ENCODE measurements at regions not wholly inside any gene's neighbourhood (a gene's known extent, or its start where the extent isn't known, plus 50 kb on each side); places are given as distances from the start of the nearest gene placed in this dataset.
A peak's percentile ranks its signal among the peaks of the same experiment; 100 is the strongest.
"Not testable (repeated sequence)": the region's sequence is repeated elsewhere in the genome, so short reads cannot be mapped to it uniquely, and the experiment has no call there.

DNA sequence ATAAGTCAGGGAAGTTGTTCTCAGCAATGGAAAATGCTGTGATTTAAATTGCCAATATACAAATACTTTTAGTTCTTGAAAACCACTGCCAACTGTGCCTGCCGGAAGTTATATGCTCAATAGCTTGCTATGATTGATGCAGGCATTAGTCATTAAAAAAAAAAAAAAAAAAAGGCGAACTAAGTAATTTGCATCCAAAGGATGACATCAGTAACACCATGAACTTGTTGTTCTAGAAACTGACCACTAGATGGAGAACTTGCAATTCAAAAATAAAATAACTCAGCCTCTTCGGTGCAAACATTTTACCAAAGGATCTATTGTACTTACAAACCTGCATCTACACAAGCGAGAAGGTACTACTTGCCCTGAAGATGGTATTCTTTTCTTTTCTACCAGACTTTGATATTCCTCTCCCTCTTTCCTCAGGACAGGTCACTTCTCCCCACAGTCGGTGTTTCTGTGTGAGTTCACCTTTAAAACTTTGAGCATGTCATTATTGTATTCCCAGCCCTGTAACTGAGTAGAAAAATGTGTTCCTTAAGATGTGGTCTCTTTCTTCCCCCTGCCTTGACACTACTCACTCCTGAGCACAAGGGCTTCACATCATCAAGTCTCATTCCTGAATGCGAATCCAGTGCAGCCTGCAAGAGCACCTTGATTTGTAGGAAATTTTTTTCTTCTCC lies 115.0 kb upstream of the VEPH1 start:
- DNase-seq = peak; percentile 53

DNA sequence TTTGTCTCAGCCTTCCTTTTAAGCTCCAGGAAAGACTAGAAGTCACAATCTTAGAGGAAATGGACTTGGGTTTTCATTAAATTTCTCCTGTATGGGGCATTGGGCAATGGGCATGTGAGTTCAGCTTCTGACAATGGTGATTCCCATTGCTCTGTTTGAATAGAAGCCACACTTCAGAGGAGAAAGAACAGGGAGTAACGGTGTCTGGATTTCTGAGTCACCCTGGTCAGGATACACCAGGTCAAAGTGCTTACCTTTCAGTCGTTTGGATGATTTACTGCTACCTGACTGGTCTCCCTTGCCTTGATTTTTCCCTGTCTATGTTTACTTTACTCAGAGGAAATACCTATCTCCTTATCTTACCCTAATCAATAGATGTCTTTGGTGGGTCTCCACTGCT lies 111.7 kb upstream of the VEPH1 start:
- no peak for DNase-seq

DNA sequence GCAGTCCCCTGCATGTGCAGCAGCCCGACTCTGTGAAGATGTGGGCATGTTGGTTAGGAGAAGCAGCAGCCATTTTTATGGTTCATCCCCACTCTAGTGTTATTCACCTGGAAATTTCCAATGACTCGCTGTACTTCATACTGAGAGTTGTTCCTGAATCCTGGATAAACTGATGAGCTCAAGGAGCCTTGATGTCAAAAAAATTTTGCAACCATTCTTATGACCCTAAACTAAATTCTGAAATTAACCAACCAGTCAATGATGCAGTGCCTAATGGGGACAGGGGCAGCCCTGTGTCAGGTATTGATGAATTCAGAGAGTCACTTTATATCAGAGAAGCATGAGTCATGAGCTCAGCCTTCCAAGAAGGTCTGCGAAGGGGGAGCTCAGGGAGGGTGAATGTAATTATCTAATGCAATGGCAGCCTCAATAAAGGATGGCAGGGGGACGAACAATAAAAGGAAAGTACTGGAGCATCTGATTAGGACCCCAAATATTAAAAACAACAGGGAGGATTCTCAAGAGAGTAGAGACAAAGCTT lies 108.4 kb upstream of the VEPH1 start:
- DNase-seq = no peak

DNA sequence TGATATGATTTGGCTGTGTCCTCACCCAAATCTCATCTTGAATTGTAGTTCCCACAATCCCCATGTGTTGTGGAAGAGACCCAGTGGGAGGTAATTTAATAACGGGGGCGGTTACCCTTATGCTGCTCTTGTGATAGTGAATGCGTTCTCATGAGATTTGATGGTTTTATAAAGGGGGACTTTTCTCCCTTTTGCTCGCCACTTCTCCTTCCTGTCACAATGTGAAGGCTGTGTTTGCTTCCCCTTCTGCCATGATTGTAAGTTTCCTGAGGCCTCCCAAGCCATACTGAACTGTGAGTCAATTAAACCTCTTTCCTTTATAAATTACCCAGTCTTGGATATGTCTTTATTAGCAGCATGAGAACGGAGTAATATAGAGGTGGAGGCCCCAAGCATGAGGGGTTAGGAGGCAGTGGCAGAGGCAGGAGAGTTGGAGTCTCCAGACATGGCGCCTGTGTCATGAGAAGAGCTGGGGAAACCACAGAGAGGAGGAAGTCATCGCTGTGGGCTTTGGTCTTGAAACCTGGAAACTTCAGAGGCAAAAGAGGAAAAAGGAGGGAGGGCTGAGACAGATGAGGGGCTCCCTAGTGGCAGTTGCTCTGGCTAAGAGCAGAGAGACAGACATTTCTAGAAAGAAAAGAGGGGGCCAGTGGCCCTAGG lies 107.8 kb upstream of the VEPH1 start:
- DNase-seq = no peak

DNA sequence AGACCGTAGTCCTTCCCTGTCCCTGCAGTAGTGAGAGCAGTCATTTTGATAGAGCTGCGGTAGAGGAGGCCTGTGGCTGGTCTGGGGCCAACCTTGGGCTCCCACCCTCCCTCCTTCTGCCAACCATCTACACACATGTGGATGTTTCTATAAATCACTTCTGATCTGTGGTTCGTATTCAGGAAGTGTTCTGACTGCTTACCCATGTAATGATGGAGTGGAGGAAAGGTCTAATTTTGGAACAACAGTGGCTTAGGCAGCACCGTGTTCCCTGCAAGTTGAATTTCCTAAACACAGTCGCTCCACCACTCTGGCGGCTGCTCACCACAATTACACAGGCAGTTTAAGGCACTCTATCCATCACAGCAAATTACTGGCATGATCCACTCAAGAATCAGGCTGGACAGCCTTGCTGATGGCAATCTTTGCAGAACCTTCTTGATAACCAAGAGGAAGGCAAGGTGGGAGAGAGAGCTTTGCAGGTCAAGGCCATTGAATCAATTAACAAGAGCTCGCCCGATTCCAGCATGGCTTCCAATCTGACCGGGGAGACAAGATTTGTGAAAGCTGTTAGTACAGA lies 104.7 kb upstream of the VEPH1 start:
- no peak for DNase-seq

DNA sequence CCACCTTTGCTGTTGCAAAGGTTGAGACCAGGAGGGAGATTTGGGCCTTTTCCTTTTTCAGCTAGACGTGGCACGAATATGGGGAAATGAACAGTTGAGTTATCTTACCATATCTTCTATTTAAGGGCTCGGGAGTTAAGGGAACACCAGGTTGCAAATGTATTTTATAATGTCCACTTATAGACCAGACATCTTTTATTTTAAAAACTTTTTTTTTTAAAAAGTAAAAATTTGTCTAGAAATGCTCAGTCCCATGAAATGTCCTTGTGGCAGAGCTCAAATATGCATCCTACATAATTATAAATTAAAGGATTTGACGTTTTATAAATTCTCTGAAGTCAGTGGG lies 103.6 kb upstream of the VEPH1 start:
- no peak for DNase-seq

DNA sequence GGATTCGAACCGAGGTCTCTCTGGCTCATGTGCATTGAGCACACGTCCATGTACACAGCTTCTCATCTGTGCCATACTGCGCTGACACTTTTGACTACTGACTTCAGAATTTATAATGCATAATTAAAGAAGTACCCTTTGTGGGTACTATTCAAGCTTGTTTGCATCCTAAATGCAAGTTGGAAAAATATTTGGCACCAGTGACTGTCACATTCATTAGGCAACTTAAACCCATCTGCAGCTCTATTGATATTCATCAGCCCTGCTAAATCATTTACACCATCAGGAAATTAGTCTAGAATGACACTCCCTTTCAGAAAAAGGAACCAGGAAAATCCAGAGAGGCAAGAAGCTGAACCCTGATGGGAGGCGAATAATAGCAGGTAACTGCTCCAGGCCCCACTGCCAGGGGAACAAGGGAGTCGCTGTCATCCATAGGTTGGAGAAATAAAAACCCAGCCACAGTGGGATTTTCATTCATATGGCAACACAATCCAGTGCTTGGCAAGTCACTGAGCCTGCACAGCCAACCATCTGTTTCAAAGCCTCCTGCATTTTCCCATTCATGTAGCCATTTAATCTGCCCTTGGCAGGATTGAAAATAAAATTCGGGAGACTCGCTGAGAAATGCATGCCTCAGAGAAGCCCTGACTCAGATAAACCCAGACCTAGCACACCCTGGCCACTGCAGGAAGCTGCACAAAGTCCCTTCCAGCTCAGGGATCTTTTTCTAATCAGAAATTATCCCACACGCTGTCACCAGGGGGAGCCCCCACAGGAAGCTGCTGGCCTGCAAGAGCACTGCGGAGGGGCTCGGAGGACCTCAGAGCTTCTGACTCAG lies 103.0 kb upstream of the VEPH1 start:
- DNase-seq = peak; percentile 41

DNA sequence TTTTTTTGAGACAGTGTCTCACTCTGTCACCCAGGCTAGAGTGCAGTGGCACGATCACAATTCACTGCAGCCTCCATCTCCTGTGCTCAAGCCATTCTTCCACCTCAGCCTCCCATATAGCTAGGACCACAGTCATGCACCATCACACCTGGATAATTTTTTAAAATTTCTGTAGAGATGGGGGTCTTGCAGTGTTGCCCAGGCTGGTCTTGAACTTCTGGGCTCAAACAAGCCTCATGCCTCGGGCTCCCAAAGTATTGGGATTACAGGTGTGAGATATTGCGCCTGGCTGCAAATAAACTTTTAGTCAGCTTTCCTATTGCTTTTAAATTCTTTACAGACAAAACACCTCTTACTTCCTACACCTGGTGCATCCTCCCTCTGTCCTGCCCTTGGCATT lies 102.1 kb upstream of the VEPH1 start:
- no peak for DNase-seq

DNA sequence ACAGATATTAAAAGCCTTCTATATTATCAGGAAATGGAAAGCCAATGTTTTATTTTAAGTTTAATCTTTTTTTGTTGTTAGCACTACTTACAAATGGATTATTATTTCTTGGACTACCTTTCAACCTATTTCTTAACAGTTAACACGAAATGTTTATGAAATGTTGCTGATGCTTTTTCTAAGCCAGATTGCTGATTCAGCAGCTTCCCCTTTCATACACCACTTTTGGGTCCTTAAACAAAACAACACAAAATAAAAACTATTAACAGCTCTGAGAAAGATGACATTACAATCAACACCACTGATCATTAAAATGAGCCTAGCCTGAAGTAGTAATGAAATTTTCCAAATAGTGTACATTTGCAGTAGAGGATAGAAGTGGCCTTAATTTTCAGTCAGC lies 99.2 kb upstream of the VEPH1 start:
- DNase-seq = no peak

DNA sequence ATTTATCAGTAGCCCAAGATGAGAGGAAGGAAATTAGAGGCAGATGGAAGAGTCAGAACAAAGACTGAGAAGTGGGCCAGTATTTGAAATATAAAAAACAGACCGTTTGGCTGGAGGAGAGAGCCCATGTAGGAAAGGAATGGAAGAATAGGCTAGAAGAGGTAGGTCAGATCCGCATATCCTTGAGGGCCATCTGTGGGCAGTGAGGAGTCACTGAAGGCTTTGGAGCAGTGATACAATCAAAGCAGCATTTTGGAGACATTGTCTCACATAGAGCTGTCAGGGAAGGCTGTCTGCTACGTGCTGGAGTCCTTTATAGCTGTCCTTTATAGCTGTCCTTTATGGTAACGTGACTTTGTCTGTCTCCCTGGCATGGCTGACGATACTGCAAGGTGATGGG lies 92.0 kb upstream of the VEPH1 start:
- DNase-seq = no peak

DNA sequence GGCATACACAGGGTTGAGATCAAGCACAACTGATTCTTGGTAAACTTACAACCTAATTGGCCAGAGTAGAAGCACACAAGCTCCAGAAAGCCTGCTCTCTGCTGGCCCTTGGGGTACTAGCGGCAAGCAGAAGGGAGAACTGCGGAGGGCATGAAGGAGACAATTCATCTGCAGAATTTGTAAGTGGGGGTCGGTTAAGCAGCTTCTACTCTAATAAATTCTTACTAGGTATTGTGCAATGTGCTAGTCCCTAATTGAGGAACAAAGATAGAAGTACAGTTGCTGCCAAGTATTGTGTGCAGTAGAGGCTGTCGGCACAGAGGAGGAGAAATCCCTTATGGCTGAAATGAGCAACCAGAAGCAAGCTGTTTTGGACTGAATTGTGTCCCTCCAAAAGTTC lies 91.2 kb upstream of the VEPH1 start:
- no peak for DNase-seq

DNA sequence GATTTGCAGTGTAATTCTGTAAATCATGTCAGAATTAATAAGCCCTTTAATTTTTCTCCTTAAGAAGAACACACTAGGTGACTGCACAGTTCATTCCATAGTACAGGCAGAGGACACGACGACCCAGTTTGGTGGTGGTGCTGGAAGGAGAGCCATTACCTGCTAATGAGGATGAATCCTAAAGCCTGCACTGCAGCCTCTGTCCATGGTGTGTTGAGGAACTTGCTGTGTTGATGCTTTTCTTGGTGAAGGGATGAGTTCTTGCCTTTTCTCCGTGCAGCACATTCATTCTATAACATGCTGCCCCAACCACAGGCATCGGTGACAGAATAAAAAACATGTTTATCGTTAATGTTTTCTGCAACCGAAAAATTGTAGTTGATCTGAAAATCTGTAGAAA lies 89.6 kb upstream of the VEPH1 start:
- DNase-seq = no peak

DNA sequence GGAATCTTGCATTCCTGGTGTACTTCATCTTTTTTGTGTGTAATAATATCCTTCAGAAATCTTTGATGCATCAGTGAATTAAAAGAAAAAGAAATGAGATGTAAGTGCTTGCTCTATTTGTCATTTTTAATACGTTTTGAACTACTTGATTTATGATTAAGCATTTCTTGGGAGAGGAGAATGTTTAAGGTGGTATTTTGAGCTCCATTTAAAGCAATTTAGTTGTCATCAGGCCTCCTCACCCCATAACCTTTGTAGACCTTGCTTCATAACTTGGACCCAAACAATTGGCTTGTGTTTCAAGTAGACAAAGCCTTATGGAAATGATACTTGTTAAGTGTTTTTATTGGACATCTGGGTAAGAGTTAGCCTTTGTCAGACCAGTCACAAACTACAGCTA lies 87.1 kb upstream of the VEPH1 start:
- DNase-seq = no peak

DNA sequence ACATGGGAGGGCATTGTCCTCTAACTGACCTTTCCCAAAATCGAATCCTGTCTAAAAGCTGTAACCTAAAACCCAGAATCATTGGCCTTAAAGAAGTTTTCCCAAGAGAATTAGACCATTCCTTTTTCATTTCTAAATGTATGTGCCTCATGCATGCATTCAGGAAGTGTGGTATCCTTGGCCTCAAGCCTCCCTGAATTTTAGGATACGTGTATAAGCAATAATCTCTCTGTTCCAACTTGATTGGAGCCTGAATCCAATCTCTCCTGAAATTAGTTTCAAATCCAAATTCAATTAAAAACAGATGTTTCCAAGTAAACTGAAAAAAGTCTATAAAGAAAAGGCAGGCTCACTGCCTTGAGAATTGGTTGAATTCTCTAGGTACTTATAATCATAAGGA lies 86.0 kb upstream of the VEPH1 start:
- DNase-seq = no peak

DNA sequence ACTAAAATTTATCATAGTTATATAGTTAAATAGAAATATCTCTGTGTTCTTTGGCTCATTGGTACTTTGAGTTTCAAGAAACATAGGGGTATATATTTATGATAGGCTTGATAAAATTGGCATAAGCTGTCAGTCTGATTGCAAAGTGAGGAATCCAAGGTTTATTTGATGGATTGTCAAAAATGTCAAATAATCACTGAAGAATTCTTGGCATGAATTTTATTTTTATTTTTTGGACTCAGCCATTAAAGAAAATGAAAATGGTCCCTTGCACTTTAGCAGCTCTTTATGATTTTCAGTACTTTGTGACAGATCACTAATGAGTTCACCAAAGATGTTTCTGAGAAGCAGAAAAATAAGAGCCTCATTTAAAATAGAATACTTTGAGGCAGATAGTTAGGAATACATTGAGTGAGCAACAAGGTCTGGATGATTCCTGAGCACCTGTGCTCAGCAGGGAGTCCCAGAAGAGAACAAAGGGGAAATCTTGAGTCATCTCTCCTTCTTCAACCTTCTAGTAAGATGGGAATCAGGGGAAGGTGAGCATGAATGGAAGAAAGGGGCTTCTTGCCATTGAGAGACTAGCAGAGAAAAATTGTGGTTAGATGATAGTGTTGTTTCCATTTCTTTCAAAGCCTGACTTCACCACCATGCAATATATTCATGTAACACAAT lies 85.3 kb upstream of the VEPH1 start:
- DNase-seq = no peak

DNA sequence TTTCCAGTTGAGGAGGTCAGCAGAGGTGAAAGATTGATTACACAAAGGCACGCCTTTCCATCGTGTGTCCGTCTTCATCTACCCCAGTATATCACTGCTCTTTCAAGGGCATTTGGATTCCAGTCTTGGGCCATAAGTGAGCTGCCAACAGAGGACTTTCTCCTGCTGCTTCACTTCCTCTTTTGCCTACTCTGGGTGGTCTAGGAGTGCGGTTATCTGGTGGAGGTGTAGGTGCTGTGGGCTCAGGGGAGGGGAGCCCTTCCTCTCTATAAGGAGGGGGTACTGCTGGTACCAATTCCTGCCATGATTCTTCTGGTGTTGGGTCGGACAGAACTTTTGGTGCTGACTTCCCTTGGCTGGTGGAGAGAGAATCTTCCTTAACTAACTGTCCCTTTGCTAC lies 83.1 kb upstream of the VEPH1 start:
- DNase-seq = no peak

DNA sequence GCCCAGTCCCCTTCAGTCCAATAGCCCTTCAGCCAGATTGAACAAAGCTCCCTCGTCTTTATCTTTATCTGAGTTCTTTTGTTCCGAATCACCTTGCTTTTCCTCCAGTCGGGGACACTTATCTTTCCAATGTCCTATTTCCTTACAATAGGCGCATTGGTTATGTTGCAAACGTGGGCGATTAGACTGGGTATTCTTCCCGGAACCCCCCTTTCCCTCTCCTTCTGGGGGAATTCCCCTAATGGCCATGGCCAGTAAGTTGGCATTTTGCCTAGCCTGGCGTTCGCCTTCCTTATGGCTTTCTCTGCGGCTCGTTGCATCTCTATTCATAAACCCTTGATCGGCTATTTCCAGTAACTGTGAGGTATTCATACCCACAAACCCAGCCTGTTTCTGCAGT lies 82.2 kb upstream of the VEPH1 start:
- DNase-seq = no peak

DNA sequence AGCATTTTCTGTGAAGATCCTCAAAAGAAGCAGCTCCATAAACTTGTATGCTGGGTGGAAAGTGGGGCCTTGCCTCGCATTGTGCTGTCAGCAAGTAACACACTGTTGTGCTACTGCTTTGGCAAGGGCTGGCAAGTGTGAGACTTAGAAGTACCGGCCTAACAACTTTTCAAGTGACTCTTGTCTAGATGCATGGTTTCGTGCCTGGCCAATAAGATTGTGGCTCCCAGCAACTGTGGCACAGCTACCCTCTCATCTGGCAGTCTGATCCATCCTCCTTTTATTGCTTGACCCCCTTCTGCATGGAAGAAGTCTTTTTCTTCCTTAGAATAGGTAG lies 79.4 kb upstream of the VEPH1 start:
- no peak for DNase-seq

DNA sequence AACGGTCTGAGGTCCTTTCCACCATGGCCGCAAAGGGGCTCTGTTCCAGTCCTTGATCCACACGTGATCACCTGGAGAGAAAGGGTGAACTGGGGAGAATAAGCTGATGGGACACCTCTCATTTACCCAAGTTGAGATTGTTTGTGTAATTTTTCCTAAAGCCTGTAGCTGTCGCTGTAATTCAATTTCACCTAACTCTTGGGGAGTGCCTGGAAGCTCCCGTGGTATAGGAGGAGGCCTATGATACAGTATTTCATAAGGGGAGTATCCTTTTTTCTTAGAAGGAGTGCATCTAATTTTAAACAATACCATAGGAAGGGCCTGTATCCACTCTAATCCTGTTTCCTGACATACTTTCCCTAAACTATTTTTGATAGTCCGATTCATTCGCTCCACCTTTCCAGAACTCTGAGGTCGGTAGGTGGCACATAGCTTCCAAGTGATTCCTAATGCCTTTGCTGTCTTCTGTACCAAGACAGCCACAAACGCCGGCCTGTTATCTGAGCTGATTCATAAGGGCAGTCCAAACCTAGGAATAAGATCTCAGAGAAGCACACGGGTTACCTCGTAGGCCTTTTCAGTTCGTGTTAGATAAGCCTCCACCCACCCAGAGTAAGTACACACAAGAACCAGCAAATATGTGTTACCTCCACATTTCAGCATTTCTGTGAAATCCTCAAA lies 78.9 kb upstream of the VEPH1 start:
- not testable (repeated sequence) for DNase-seq

DNA sequence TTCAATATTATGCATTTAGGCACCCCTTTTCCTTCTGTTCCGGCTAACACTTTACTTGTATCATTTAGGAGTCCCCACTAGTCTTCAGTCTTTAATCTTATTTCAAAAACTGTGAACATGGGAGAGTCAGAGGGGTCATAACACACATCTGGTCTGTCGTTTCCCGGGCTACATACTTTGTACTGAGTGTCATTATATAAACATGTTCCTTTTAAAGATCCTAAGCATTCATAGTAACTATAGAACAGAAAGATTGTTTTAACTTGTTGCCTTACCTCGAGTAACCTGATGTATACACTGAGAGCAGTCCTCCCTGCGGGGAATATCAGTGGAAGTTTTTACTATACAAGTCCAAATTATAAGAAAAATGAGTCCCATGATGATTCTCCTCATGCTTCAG lies 78.2 kb upstream of the VEPH1 start:
- no peak for DNase-seq

DNA sequence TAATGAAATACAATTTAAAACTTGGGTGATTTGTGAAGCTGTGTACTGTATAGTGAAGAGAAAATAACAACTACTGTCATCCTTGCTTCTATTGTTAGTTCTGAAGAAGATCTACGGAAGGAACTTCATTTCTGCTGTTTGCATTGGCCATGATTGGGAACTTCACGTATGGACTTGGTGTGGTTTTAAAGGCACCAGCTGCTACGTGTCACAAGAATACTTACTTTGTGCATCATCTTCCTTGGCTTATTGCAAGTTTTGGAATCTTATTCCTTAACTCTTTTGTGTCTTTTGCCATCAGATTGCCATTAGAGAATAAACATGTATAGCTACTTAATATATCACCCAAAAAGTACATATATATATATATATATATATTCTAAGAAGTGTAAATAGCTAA lies 75.0 kb upstream of the VEPH1 start:
- DNase-seq = no peak

DNA sequence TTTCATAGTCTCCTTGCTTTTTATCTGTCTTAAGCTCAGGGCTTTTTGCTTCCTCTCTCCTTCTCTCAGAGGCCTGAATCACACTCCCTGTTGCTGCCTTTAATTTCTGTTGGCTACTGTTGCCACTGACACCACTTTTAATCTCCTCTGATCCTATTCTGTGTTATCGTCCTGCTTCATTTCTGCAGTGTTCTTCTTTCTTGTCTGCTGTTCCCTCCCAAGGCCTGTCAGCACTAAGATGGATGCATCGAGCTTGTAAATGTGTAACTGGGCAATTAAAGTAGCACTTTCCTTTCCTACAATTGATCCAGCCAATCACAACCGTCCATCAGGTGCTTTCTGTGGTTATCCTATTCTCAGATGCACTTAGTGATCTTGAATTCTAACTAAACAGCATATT lies 71.3 kb upstream of the VEPH1 start:
- no peak for DNase-seq
